CD14-positive monocyte (primary cell): ENCODE measurements at regions not wholly inside any gene's neighbourhood (a gene's known extent, or its start where the extent isn't known, plus 50 kb on each side); places are given as distances from the start of the nearest gene placed in this dataset.
A peak's percentile ranks its signal among the peaks of the same experiment; 100 is the strongest.

ENCODE experiments used
- DNase-seq, 3 donors: peaks; one replicate each; pipeline ENCODE4 v3.0.0-alpha.2; 2011 to 2022
- H2AFZ ChIP-seq: 2 replicates; pipeline ENCODE4 v1.6.0; 2012; ENCODE audit warnings: mild to moderate bottlenecking, low read depth, low read length, inconsistent platforms; ENCODE audit not compliant: insufficient read depth, poor library complexity, severe bottlenecking
- H3K27ac ChIP-seq, 2 donors: 1 replicate in 1 of 2; 2 replicates in 1 of 2; pipeline ENCODE4 v1.5.1; 2012 to 2013; ENCODE audit warnings: low read length in 2 of 2, control low read depth in 1 of 2, inconsistent platforms in 1 of 2, low read depth in 1 of 2, mild to moderate bottlenecking in 1 of 2
- H3K27me3 ChIP-seq, 2 donors: one replicate each; pipeline versions ENCODE4 v1.6.0 to v1.6.1; 2011 to 2013; ENCODE audit warnings: low read length in 2 of 2; ENCODE audit not compliant: control insufficient read depth in 2 of 2, insufficient read depth in 2 of 2
- H3K36me3 ChIP-seq, 2 donors: replicated peaks in 1 of 2; 1 replicate in 1 of 2; 2 replicates in 1 of 2; pipeline versions ENCODE4 v1.5.1 to v1.6.1; 2012 to 2013; ENCODE audit warnings: low read length in 2 of 2, control low read depth in 1 of 2, inconsistent platforms in 1 of 2, mild to moderate bottlenecking in 1 of 2; ENCODE audit not compliant: insufficient read depth in 2 of 2, control insufficient read depth in 1 of 2
- H3K4me1 ChIP-seq, 2 donors: 1 replicate in 1 of 2; 2 replicates in 1 of 2; pipeline versions ENCODE4 v1.5.1 to v1.6.1; 2012 to 2013; ENCODE audit warnings: low read length in 2 of 2, control low read depth in 1 of 2, inconsistent platforms in 1 of 2, mild to moderate bottlenecking in 1 of 2, moderate library complexity in 1 of 2; ENCODE audit not compliant: insufficient read depth in 2 of 2, control insufficient read depth in 1 of 2
- H3K4me2 ChIP-seq: replicated peaks from 2 replicates; pipeline ENCODE3; 2012; ENCODE audit warnings: low read length, moderate library complexity, mild to moderate bottlenecking; ENCODE audit not compliant: poor library complexity, severe bottlenecking; ENCODE audit errors: extremely low read depth
- H3K4me3 ChIP-seq, 3 experiments: fragments of 200-600 bp in 1 of 3; sonication (generic) in 1 of 3; replicated peaks in 1 of 3; 1 replicate in 2 of 3; 2 replicates in 1 of 3; pipeline ENCODE4 v1.5.1; 2011 to 2013; ENCODE audit warnings: low read length in 3 of 3, mild to moderate bottlenecking in 3 of 3, control low read depth in 2 of 3, low read depth in 2 of 3, inconsistent platforms in 1 of 3, moderate library complexity in 1 of 3
- H3K79me2 ChIP-seq: 2 replicates; pipeline ENCODE4 v1.6.0; 2012; ENCODE audit warnings: mild to moderate bottlenecking, control low read depth, inconsistent platforms, low read length, moderate library complexity; ENCODE audit not compliant: insufficient read depth
- H3K9ac ChIP-seq: 2 replicates; pipeline ENCODE4 v1.6.0; 2017; ENCODE audit warnings: low read length, mild to moderate bottlenecking; ENCODE audit not compliant: insufficient read depth, poor library complexity, severe bottlenecking
- H3K9me3 ChIP-seq, 2 donors: replicated peaks in 1 of 2; 1 replicate in 1 of 2; 2 replicates in 1 of 2; pipeline versions ENCODE4 v1.5.1 to v1.6.1; 2012 to 2013; ENCODE audit warnings: low read length in 2 of 2, control low read depth in 1 of 2; ENCODE audit not compliant: control insufficient read depth in 1 of 2, insufficient read depth in 1 of 2
- H4K20me1 ChIP-seq: 2 replicates; pipeline ENCODE4 v1.6.0; 2012; ENCODE audit warnings: mild to moderate bottlenecking, low read length, control low read depth, moderate library complexity; ENCODE audit not compliant: insufficient read depth
- H3K27ac Mint-ChIP-seq, 7 donors: one replicate each; pipeline ENCODE4 v1.8.0; 2020; ENCODE audit warnings: mild to moderate bottlenecking in 7 of 7, mixed read lengths in 7 of 7, moderate library complexity in 6 of 7, inconsistent platforms in 2 of 7
- H3K27me3 Mint-ChIP-seq, 3 donors: one replicate each; pipeline ENCODE4 v1.8.0; 2021 to 2022; ENCODE audit warnings: low read depth in 3 of 3, mild to moderate bottlenecking in 3 of 3, mixed read lengths in 3 of 3, moderate library complexity in 3 of 3, inconsistent platforms in 1 of 3
- H3K36me3 Mint-ChIP-seq, 2 donors: one replicate each; pipeline ENCODE4 v1.8.0; 2020; ENCODE audit warnings: mixed read lengths in 2 of 2, inconsistent platforms in 1 of 2, mild to moderate bottlenecking in 1 of 2
- H3K4me1 Mint-ChIP-seq: one replicate; pipeline ENCODE4 v1.8.0; 2020; ENCODE audit warnings: mild to moderate bottlenecking, mixed read lengths
- H3K4me3 Mint-ChIP-seq, 2 donors: one replicate each; pipeline ENCODE4 v1.8.0; 2020; ENCODE audit warnings: mild to moderate bottlenecking in 2 of 2, mixed read lengths in 2 of 2, moderate library complexity in 1 of 2
- H3K9me3 Mint-ChIP-seq, 7 donors: one replicate each; pipeline ENCODE4 v1.8.0; 2020 to 2022; ENCODE audit warnings: mixed read lengths in 7 of 7, mild to moderate bottlenecking in 6 of 7, moderate library complexity in 6 of 7, inconsistent platforms in 2 of 7
- CTCF ChIP-seq: fragments of 200-600 bp; IDR thresholded peaks from one replicate; pipeline ENCODE4 v1.8.0; 2022; ENCODE audit warnings: antibody characterized with exemption, mild to moderate bottlenecking
- WGBS: methylation state at CpG from one replicate; pipeline ENCODE4 v1.1.5; 2013; ENCODE audit warnings: missing lambda C conversion rate; ENCODE audit not compliant: insufficient coverage; 5-methylcytosine and 5-hydroxymethylcytosine counted together
- intact Hi-C, 2 donors: fragments of 100-400 bp; cut with micrococcal nuclease; formaldehyde crosslinking; loops; one replicate each; pipeline versions ENCODE4 v1.15.0 to v1.15.1; 2023

- no peak overlapping the region for H3K4me3 ChIP-seq
- no peaks in the 10 kb centered on the region for H3K36me3 ChIP-seq
- no peak for TF ChIP-seq CTCF
- no peak overlapping the region for H3K27ac ChIP-seq
- Mint-ChIP-seq H3K36me3 (no peaks in the 10 kb centered on the region), H3K4me1 (peaks cover 45% of the 10 kb centered on the region), H3K4me3 (no peak overlapping the region), H3K27me3 (peaks cover 9 to 12% (median 11%) of the 10 kb centered on the region in 3 donors), H3K27ac (peak overlapping the region in 1 of 7 donors; percentile 73), H3K9me3 (peaks cover 0 to 3% (median 0%) of the 10 kb centered on the region in 7 donors)
- H4K20me1 ChIP-seq = no peaks in the 10 kb centered on the region
- 43% methylated on average over 1 of the region's 4 CpGs for WGBS
- no peak overlapping the region for H2AFZ ChIP-seq
- no peaks in the 10 kb centered on the region for H3K9me3 ChIP-seq
- no peaks in the 10 kb centered on the region for H3K79me2 ChIP-seq
- H3K4me1 ChIP-seq = peaks cover 24 to 29% of the 10 kb centered on the region in 2 donors
- H3K27me3 ChIP-seq = no peaks in the 10 kb centered on the region
- no peak overlapping the region for H3K4me2 ChIP-seq
- intact Hi-C loops = loop anchor here in 1 of 2 donors (5.0 to 10.0 kb wide), 4 partner anchors 90 to 518 kb away; partner anchors contain the start of gene TLE3
- no peak for DNase-seq
- no peak overlapping the region for H3K9ac ChIP-seq
Observed at GRCh38 chr15:69576948-69577351, 124.3 kb downstream of the RPLP1 start.

- Histone ChIP-seq H2AFZ (no peak overlapping the region), H3K9ac (no peak overlapping the region), H3K36me3 (no peaks in the 10 kb centered on the region), H3K79me2 (no peaks in the 10 kb centered on the region), H3K27ac (no peak overlapping the region), H3K4me3 (no peak overlapping the region), H3K4me2 (no peak overlapping the region), H3K4me1 (peaks cover 24 to 29% of the 10 kb centered on the region in 2 donors), H4K20me1 (no peaks in the 10 kb centered on the region), H3K9me3 (no peaks in the 10 kb centered on the region), H3K27me3 (no peaks in the 10 kb centered on the region)
- Mint-ChIP-seq H3K27me3 (peaks cover 9 to 12% (median 11%) of the 10 kb centered on the region in 3 donors), H3K9me3 (peaks cover 0 to 3% (median 0%) of the 10 kb centered on the region in 7 donors), H3K27ac (no peak overlapping the region), H3K4me1 (peaks cover 45% of the 10 kb centered on the region), H3K4me3 (no peak overlapping the region), H3K36me3 (no peaks in the 10 kb centered on the region)
- 100% methylated on average over 4 of the region's 7 CpGs for WGBS
- DNase-seq = no peak
- intact Hi-C loops = loop anchor here in 1 of 2 donors (5.0 to 10.0 kb wide), 4 partner anchors 90 to 517 kb away; partner anchors contain the start of gene TLE3
- no peak for TF ChIP-seq CTCF
Observed at GRCh38 chr15:69577397-69577796, 124.8 kb downstream of the RPLP1 start.
